Stimulated activated CD8-positive, alpha-beta memory T cell treated with anti-CD3 and anti-CD28 coated beads, Interleukin-12 subunit alpha, Interleukin-12 subunit beta, amount 100 ng/mL, for 4 hours (primary cell): ENCODE measurements at regions not wholly inside any gene's neighbourhood (a gene's known extent, or its start where the extent isn't known, plus 50 kb on each side); places are given as distances from the start of the nearest gene placed in this dataset.
"Not testable (repeated sequence)": the region's sequence is repeated elsewhere in the genome, so short reads cannot be mapped to it uniquely, and the experiment has no call there.

Experiments
- DNase-seq: peaks from one replicate; pipeline ENCODE4 v3.0.0-alpha.2; 2020; ENCODE audit warnings: low read depth

DNA sequence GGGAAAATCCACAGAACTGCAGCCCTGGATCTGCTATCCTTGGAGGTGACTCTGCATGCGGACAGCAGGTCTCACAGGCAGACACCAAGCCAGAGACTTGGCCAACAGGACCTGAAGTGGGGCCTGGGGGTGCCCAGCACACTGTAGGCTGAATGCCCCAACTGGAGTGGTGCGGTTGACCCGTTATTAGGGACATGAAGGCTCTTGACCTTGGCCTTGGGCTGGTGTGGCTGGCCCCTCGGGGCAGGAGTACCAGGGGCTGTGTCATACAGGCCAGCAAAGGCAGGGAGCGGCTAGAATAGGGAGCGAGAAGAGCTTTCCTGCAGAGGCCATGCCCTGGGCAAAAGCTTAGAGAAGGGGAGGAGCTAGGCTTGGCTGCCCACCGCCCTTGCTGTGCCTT lies 153.2 kb upstream of the MVB12B start:
- no peak for DNase-seq

DNA sequence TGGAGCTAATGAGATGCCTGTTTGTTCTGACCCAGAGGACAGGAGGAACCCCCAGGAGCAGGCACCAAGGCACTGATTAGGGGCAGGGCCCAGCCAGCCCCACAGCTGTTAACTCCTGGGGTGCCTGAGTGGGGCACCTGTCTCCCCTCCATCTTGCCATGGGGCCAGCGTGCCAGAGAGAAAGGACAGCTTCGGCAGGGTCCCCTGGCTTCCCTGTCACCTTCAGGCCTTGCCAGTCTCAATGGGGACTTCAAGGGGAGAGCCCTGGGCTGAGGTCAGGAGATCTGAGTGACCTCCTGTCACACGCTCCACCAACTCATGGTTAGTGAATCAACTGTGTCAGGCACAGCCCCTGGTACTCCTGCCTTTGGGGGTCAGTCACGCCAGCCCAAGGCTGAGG lies 152.7 kb upstream of the MVB12B start:
- no peak for DNase-seq

DNA sequence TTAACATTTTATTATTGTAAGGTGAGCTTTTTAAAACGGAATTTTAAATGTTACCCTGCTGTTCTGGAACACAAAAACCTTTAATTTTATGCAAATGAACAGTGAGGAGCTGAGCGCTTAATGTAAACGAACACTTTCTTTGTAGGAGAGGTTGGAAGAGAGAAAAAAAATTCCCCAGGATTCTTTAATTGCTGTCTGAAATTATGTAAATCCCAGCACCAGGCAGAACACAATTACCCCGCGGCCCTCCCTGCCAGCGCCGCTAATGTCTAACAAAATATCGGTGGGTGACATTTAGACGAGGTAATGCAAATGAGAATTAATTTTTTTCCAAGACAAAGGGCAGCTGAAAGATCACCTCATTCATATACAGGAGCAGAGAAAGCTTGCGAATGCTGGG lies 143.4 kb upstream of the MVB12B start:
- DNase-seq = no peak

DNA sequence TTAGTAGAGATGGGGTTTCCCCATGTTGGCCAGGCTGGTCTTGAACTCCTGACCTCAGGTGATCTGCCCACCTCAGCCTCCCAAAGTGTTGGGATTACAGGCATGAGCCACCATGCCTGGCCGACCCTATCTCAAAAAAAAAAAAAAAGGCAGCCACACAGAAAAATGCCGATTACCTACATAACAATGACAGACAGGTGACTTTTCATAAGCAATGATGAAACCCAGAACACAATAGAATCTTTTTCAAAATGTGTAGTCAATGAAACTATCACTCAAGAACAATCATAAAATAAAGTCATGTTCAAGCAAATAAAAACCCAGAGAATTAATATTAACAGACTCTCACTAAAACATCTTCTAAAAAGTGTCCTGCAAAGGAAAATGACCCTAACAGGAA lies 135.6 kb upstream of the MVB12B start:
- not testable (repeated sequence) for DNase-seq

DNA sequence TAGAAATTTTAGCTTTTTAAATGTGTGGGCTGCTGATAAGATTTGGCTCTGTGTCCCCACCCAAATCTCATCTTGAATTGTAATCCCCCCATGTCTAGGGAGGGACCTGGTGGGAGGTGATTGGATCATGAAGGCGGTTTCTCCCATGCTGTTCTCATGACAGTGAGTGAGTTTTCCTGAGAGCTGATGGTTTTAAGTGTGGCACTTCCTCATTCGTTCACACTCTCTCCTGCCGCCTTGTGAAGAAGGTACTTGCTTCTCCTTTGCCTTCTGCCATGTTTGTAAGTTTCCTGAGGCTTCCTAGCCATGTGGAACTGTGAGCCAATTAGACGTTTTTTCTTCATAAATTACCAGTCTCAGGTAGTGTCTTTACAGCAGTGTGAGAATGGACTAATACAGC lies 127.8 kb upstream of the MVB12B start:
- DNase-seq = no peak

DNA sequence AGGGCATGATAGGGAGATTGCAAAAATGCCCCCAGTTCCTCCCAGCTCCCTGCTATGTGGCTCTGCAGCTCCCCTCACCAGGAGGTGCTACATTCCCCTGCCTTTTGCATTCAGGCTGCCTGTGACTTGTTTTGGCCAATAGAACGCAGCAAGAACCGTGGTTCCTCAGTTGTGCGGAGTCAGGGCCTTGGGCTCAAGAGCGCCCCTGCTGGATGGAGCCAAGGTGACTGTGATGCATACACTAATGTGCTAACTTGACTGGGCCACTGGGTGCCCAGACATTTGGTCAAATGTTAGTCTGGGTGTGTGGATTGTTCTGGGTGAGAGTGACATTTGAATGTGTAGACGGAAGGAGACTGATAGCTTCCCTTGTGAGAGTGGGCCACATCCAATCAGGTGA lies 123.3 kb upstream of the MVB12B start:
- no peak for DNase-seq

DNA sequence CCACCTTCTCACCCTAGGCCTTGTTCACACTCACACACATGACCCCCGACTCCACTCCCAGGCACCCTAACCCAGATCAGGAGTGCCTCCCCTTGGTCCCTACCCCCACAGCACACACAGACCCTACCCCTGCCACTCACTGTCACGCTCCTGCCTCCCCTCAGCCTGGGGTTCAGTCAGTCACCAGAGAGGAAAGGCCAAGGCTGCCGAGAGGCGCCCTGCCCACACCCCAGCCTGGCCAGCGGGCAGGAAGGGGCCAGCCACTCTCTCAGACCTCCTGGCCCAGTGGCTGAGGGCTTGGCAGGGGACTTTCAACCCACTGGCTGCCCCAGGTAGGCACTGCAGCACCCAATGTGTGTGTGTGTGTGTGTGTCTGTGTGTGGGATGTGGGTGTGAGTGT lies 122.4 kb upstream of the MVB12B start:
- no peak for DNase-seq

DNA sequence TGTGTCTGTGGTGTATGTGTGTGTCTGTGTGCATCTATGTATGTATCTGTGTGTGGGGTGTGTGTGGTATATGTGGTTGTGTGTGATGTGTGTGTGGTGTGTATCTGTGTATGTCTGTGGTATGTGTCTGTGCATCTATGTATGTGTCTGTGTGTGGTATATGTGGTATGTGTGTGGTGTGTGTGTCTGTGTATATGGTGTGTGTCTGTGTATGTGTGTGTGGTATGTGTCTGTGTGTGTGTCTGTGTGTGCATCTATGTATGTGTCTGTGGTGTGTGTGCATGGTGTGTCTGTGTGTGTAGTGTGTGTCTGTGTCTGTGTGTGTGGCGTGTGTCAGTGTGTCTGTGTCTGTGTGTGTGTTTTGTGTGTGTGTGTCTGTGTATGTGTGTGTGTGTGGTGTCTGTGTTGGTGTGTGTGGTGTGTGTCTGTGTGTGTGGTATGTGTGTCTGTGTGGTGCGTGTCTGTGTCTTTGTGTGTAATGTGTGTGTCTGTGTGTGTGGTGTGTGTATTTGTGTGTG lies 121.9 kb upstream of the MVB12B start:
- DNase-seq = no peak

DNA sequence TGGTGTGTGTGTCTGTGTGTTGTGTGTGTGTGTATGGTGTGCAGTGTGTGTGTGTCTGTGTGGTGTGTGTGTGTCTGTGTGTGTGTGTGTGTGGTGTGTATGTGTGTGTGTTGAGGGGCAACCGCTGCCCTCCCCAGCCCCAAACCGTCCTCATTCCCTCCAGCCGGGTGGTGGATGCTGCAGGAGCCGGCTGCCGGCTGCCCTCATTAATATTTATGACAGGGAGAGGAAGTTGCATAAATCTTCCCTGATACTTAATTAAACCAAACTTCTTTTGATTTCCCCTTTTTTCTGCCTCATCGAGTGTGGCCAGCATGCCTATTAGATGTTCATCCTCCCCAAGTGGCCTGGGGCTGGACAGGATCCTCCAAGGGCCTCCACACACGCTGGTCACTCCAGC lies 121.4 kb upstream of the MVB12B start:
- DNase-seq = no peak

DNA sequence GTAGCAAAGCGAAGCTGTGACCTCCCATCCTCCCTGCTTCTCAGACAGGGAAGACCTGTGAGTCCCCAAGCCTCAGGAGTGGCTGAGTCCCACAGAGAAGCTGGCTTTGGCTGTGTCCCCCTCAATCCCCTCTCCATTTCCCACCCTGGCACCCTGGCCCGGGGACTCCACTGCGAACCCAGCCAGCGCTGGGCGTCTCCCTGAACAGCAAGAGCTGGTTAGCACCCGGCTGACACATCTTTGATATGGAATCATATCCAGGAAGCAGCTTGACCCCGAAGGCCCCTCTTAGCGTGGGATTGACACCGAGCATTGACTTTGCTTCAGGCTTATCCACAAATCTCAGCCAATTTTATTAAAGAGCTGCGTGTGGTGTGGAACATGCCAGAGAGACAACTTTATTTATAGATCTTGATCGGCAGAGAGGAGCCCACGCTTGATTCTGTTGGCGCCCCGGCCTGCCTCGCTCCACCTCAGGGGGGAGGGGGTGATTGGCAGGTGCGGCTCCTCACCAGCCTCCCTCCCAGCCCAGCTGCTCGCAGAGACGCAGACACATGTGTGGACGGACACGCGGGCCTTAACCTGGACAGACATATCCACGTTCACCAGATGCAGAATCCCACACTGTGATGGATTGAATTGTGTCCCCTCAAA lies 120.7 kb upstream of the MVB12B start:
- no peak for DNase-seq

DNA sequence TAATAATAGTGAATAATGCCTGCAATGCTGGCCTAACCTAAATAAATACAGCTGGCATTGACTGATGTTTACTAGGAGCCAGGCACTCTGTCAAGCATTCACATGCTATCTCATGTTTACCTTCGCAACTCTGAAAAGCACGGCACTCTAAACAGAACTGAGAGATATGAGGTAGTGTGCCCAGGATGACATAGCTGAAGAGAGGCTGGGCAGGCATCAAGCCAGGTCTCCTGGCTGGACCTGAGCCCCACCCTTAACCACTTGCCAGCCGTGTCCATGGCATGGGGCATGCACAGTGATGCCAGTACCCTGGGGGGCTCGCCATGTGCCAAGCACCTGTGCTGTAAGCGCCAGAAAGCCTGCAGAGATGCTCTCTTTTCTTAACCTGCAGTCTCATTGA lies 119.4 kb upstream of the MVB12B start:
- DNase-seq = no peak

DNA sequence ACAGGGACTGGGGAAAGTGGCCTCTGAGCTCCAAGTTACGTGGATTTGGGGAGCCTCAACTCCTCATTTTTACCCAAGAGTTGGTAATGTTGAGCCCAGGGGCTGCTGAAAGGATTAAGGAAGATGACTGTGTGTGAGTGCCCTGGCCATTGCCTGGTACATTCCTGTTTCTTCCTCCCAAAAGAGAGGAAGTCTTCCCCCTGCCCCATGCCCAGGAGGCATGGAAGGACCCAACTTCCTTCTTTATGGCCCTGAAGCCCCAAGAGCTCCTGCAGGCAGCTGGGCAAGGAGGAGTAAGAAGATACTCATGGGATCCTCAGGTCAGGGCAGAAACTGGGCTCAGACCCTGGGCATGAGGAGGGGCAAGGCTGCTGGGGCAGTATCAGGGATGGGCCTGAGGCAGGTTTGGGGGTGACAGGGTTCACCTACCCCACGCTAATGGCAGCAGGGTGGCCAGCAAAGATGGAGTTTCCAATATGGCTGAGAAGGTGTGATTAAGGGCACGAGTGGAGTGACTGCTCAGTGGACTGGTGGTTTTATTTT lies 118.3 kb upstream of the MVB12B start:
- no peak for DNase-seq

DNA sequence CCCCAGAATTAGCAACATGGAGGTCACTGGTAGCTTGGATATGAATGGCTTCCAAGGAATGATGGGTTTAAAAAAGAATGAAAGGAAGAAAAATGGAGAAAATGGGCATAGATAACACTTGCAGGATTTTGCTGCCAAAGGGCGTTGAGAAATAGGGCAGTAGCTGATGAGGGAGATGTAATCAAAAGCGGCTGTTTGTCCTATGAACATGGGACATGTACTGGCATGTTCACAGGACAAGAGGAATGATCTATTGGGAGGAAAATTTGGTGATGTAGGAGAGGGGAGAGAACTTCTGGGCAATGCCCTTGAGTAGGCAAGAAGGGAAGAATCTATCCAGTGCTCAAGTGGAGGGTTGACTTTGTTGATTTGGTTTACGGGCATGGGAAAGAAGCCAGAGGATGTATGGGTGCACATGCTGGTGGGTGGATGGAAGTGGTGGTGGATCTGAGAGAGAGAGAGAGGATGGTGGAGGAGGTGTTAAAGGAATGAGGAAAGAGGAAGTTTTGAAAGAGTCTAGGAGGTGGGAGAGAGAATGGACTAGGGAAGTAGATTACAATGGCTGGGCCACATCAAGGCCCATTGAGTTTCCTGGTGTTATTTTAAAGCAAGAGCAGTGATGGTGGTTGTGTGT lies 115.1 kb upstream of the MVB12B start:
- DNase-seq = no peak

DNA sequence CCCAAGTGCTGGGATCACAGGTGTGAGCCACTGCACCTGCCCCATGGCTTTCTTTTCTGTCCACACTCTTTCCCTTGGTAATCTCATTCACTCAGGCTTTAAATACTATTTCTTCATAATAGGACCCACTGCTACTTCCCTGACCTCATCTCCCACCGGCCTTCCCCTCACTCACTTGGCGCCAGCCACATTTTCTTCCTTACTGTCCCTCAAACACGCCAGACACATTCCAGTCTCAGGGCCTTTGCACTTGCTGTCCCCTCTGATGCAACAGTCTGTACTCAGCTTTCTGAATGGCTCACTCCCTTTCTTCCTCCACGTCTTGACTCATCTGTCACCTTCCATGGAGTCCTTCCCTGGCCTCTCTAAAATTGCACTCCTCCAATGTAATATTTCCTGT lies 111.1 kb upstream of the MVB12B start:
- no peak for DNase-seq

DNA sequence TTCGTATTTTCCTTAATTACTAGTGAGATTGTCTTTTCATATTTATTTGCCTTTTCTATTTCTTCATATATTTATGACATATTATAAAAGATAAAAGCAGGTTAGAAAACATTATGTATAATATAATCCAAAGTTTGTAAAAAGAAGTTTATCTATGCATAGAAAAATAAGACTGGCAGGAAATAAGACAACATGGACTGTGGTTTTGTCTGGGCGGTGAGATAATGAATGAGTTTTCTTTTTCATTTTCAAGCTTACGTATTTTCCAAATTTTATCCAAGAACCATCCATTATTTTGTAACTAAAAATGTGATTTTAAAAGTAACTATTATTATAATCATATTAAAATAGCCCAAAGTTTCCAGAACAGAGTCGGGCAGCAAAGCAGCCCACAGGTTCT lies 109.8 kb upstream of the MVB12B start:
- DNase-seq = no peak

DNA sequence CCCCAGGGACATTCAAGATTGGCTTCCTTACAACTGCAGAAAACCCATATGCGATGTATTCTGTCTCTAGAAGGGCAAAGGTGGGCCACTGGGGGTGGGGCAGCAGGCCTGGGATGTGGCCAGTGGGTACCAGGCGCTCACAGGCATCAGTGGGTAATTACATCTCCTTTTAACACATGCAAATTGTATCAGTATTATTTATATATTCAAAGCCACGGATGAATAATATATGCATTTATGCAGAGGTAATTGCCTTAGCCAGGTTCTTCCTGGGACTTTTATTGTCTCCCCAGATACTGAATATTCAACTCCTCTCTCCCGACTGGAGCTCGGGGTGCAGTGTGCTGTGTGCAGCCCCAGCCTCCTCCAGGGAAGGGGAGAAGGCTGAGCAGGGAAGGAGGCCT lies 109.4 kb upstream of the MVB12B start:
- DNase-seq = no peak

DNA sequence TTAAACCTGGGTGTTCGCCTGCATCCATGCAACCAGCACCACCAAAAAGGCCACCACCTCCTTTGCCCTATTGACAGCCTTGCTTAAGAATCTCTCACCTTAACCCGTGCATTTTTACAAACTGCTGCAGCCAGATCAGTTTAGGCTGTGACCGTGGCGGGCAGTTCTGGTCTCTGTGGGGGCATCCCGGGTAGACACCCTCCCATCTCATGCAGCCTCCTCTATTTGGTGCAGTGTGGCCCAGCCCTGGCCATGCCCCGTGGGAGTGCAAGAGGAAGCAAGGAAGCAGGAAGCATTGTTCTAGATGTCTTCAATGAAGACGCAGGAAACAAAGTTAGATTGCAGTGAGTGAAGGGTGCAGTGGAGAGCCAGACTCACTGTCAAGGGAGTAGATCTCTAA lies 108.8 kb upstream of the MVB12B start:
- no peak for DNase-seq

DNA sequence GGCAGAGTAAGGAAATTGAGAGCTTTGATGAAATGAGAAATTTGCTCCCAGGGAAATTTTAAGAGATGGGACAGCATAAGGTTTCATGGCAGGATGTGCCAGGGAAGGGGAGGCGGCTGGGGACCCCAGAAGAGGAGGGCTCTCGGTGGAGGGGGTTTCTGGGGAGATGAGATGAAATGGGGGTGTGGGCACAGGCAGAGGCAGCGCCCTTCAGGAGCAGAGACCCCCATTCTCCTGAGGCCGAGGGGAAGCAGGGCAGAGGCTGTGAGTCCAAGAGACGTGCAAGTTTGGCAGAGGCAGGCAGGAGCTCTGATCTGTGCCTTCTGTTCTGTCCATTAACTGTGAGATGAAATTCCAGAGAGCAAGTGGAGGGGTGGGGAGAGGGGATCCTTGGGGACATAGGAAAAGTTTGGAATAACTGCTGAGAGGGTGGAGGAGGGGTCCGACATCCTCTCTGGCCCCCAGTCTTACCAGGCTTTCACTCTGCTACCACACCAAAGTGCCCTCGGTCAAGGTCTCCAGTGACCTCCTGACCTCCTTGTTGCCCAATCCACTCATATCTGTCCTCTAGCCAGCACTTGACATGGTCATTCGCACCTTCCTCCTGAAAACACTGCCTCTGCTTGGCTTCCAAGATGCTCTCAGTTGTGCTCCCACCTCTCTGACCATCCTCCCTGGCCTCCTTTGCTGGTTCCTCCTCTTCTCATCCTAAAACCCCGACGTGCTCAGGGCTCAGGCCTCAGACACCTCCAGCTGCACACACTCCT lies 108.1 kb upstream of the MVB12B start:
- no peak for DNase-seq

DNA sequence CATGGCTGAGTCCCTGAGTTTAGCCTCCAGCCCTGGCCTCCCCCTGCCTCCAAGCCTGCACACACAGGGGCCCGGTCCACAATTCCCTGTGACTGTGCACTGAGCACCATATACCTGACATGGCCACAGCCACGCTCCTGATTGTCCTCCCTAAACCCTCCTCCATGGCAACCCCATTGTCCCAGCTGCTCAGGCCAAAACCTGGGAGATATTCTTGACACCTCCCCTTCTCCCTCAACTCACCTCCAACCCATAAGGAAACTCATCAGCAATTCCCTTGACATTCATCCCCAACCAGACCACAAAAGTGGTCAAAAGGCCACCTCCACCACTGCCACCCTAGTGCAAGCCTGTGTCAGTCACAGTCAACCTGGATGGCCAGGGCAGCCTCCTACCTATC lies 107.5 kb upstream of the MVB12B start:
- no peak for DNase-seq

DNA sequence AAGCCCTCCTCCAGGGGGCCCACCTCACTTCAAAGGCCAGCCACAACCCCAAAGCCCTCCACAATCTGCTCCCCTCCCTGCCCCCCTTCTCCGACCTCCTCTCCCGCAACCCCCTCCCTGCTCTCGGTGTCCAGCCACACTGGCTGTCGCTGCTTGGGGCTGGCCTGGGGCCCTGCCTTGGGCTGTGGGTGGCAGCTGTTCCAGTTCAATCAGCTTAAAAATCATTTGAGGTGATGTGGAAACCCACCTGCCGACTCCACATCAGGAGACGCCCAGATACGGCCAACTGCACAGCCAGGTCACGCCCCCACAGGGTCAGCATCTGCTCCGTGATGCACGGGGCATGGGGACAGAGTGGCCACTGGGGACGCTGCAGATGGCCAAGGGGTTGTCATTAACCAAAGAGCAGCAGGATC lies 107.0 kb upstream of the MVB12B start:
- DNase-seq = no peak

DNA sequence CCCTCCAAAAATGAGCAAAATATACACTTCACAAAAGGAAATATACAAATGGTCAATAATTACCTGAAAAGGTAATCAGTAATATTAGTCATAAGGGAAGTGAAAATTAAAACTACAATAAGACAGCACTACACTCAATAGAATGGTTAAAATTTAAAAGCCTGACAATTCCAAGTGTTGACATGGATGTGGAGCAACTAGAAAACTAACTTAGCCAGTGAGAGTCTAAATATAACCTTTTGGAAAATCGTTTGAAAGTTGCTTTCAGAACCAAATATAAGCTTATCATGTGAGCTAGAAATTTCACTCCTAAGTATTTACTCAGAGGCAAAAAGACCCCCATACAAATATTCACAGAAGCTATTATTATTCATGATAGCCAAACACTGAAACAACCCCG lies 105.1 kb upstream of the MVB12B start:
- no peak for DNase-seq

DNA sequence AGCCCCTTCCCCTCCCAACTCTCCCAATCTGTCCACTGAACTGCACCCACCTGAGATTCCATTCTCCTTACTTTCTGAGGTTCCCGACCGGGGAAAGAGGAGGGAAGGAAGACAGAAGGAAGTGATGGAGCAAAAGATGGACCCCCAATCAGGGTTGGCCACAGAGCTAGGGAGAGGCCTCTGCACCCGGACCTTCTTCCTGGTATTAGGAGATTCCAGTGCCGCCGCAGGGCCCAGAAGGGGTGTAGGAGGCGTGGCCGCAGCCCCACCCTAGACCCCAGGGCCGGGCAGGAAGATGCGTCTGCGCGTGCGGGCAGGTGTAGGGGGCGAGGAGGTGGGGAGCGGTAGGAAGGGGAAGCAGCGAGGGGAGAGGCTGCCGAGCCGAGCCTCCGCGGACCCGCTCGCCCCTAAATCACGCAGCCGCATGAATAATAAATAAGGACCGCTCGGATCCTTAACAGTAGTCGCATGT lies 104.2 kb upstream of the MVB12B start:
- no peak for DNase-seq
